ENCODE measurements at regions not wholly inside any gene's neighbourhood (a gene's known extent, or its start where the extent isn't known, plus 50 kb on each side); places are given as distances from the start of the nearest gene placed in this dataset.

GRCh38 chr20:9942736-9943135 is 92.1 kb upstream of the ANKEF1 start:
- TF ChIP-seq CTCF (IDR thresholded peaks at IDR 0.05): no peak
- TF ChIP-seq REST (IDR thresholded peaks at IDR 0.05; ENCODE audit: insufficient read depth in 1 of 2, low read depth in 2 of 2, low read length in 1 of 2): no peak
- TF ChIP-seq SIN3A (IDR thresholded peaks at IDR 0.05; ENCODE audit: borderline replicate concordance, insufficient read depth, low read depth, low read length): no peak
- TF ChIP-seq POLR2AphosphoS5 (IDR thresholded peaks at IDR 0.05; ENCODE audit: low read depth, low read length): no peak
- no peak for TF ChIP-seq TCF7L2 (IDR thresholded peaks at IDR 0.05; ENCODE audit: low read depth, low read length)
